ENCODE measurements at regions not wholly inside any gene's neighbourhood (a gene's known extent, or its start where the extent isn't known, plus 50 kb on each side); places are given as distances from the start of the nearest gene placed in this dataset.
"Not testable (repeated sequence)": the region's sequence is repeated elsewhere in the genome, so short reads cannot be mapped to it uniquely, and the experiment has no call there.

GRCh38 chr6:168852376-168852884 lies 401.2 kb downstream of the THBS2 start:
- no peak for DNase-seq (ENCODE audit: low spot score)

- no peak for DNase-seq (ENCODE audit: low spot score)
These were observed 401.9 kb downstream of the THBS2 start for GRCh38 chr6:168851460-168852375.

- not testable (repeated sequence) for DNase-seq (ENCODE audit: low spot score)
These were observed 403.5 kb downstream of the THBS2 start for GRCh38 chr6:168850027-168850736.

GRCh38 chr6:168849459-168849858 lies 404.2 kb downstream of the THBS2 start:
- DNase-seq (ENCODE audit: low spot score): no peak

DNA sequence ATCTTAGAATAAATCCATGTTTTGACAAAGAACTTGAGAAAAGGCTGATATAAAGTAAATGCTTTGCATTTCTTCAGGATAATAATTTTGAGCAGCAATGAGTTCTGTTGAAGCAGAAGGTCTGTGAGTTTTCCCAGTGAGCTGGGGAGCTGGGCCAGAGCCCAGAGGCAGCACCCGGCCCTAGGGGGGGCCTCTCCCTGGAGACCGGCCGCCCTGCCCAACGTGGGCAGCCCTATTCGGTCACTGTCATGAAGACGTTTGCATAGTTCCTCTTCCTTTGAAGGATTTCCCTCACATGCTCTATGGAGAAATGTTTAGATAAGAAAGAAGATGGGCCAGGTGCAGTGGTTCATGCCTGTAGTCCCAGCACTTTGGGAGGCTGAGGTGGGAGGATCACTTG lies 404.8 kb downstream of the THBS2 start:
- no peak for DNase-seq (ENCODE audit: low spot score)

GRCh38 chr6:168844821-168845609 lies 404.0 kb downstream of the SMOC2 start:
- no peak for DNase-seq (ENCODE audit: low spot score)

GRCh38 chr6:168842632-168843212 lies 401.7 kb downstream of the SMOC2 start:
- not testable (repeated sequence) for DNase-seq (ENCODE audit: low spot score)

DNA sequence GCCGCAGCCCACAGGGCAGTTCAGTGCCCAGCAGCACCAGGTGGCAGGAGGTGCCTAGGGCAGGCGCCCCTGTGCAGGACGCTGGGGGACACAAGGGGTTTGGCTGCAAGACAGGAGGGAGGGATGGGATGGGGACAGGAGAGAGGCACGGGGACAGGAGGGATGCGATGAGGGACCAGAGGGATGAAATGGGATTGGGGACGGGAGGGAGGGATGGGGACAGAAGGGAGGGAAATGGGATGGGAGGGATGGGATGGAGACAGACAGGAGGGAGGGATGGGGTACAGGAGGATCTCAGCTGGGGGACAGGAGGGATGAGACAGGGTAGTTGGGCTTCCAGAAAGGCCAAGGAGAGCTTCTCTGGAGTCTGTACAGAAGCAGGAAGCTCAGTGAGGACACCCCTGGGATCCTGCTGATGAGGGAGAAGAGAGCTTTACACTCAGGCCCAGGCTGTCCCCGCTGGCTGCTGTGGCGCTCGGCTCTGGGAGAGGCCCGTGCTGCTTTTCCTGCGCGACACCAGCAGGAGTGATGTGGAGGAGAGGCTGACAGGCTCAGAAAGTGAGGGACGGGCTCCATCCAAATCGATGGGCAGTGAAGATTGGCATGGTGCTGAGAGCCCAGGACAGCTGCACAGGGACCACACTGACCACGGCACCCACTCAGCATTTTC lies 400.8 kb downstream of the SMOC2 start:
- no peak for DNase-seq (ENCODE audit: low spot score)

DNA sequence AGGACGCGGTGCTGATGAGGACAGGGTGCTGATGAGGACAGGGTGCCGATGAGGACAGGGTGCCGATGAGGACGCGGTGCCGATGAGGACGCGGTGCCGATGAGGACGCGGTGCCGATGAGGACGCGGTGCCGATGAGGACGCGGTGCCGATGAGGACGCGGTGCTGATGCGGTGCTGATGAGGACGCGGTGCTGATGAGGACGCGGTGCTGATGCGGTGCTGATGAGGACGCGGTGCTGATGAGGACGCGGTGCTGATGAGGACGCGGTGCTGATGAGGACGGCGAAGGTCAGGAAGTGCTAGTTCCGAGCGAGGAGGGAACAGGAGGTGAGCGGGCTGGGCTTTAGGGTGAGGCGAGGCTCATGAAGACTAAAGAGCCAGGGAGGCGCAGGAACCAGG lies 399.9 kb downstream of the SMOC2 start:
- not testable (repeated sequence) for DNase-seq (ENCODE audit: low spot score)

DNA sequence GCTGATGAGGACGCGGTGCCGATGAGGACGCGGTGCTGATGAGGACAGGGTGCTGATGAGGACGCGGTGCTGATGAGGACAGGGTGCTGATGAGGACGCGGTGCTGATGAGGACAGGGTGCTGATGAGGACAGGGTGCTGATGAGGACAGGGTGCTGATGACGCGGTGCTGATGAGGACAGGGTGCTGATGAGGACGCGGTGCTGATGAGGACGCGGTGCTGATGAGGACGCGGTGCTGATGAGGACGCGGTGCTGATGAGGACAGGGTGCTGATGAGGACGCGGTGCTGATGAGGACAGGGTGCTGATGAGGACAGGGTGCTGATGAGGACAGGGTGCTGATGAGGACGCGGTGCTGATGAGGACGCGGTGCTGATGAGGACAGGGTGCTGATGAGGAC lies 399.3 kb downstream of the SMOC2 start:
- DNase-seq (ENCODE audit: low spot score): not testable (repeated sequence)

GRCh38 chr6:168838037-168838399 lies 397.0 kb downstream of the SMOC2 start:
- DNase-seq (ENCODE audit: low spot score): no peak

DNA sequence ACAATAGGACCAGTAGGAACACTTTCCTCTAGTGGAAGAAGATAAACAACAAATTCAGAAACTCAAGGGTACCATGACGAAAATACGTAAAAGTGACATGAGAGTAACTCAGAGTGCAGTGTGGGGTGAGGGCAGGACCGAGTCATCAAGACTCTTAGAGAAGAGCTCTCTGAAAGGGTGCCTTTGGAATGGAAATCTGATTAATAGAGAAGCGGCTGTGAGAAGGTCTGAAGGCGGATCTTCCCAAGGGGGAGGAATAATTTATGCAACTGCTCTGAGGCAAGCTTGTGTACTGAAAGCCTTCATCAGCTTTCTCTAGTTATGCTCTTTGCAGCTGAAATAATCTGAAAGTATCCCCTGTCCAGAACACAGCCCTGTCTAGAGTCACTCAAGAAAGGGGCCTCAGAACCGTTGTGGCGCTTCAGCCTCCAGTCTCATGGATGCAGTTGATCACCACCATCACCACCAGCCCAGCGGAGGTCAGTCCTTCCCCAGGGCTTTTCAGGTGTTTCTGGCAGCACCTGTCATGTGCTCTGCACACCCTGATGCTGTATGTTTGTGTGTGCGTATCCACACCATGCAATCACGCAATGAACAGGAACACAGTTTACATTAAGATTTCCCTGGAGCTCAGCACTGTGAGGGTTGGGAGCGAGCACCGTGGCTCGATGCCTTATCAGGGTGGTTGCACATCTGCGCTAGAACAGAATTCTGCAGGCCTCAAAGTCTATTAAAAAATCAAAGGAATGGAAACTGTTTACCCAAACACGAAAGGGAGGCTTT lies 396.5 kb downstream of the SMOC2 start:
- DNase-seq (ENCODE audit: low spot score): no peak

- DNase-seq (ENCODE audit: low spot score): no peak
These were observed 395.0 kb downstream of the SMOC2 start for GRCh38 chr6:168835991-168836390.

GRCh38 chr6:168834801-168835200 lies 393.8 kb downstream of the SMOC2 start:
- no peak for DNase-seq (ENCODE audit: low spot score)

DNA sequence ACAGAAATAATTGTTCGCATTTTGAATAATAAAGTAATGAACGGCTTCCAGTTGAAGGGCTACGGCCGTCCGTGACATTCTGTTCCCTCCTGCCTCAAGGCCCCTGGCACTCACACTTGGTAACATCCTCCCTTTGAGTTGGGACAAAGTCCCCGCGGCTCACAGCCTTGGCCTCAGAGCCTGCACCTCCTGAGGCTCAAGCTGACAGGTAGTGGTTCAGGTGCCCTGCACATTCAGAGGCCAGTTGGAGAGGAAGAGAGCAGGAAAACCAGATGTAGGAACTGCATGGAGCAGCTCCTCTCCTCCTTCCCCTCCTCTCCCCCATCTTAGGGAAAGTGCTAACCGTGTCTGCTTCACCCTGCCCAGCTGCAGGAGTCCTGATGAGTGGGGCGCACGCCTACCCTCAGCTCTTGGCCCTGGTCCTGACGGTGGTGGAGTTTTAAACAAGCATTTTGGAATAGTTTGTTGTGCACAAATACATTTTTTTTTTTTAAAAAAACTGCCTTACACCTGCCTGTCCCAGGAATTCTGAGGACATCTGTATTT lies 393.1 kb downstream of the SMOC2 start:
- DNase-seq (ENCODE audit: low spot score): no peak

- DNase-seq (ENCODE audit: low spot score): no peak
These were observed 387.8 kb downstream of the SMOC2 start for GRCh38 chr6:168828800-168829199.

GRCh38 chr6:168828035-168828434 lies 387.1 kb downstream of the SMOC2 start:
- DNase-seq (ENCODE audit: low spot score): no peak

DNA sequence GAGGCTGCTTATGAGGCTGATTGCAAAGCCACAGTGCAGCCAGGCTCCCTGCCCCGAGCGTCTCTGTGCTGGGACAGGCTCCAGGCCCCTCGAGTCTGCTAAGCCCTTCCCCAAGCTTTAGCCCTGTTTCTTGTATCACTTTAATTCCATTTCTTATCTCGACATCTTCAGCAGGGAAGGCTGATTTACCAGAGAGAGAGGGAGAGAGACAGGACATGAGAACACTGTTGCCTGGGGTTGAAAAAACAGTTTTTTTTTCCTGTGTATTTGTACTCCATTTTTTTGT lies 386.5 kb downstream of the SMOC2 start:
- DNase-seq (ENCODE audit: low spot score): no peak

DNA sequence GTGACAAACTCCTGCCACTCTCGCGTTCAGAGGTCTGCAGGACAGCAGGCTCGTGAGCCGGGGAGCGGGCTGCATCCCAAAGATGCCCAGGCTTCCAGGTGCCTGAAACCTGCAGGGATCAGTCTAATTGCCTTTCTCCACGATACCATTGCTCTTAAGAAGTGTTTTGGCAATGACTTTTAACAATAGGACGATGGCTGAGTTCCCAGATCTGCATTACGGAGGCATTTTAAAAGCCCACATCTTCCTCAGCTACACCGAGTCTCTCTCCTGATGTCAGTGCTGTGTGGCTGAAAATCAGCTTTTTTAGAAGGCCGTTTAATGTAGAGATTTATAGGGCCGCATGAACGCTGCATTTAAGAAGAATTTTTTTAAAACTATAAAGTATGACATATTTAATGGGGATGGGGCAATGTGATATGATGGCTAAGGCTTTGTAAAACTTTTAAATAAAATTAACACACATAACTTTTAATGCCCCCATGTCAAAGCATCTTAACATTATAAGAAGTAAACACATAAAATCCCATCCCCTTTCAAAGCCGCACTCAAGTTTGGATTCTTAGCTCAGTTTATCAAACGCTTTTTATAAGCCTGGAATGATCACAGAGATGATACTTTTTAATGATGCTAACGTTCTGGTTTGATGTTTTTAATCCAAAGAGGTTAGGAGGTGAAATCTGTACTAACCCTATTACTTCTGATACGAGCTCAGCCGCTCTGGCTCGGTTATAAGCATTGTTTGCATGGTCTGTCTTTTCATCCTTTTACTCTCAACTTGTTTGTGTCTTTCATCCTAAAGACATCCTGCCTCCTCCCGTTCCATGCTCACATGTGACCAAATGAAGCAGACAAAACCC lies 386.0 kb downstream of the SMOC2 start:
- DNase-seq (ENCODE audit: low spot score): no peak

DNA sequence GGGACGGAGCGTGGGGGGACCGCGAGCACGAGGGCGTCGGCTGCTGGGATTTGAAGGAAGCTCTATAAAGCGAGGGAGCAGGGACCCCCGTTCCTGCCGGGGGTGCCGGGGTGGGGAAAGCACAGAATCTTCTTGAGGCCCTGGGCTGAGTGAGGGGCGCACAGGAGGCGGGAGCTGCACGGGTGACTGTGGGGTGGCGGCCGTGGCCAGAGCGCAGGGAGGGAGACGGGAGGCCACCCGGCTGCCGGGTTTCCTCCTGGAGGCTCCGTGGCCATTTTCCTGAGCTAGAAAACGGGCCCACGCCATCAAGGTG lies 385.1 kb downstream of the SMOC2 start:
- DNase-seq (ENCODE audit: low spot score): no peak

All from mucosa of gallbladder (tissue), 1 donor.